SU-DHL-6 (cell line): ENCODE measurements at regions not wholly inside any gene's neighbourhood (a gene's known extent, or its start where the extent isn't known, plus 50 kb on each side); places are given as distances from the start of the nearest gene placed in this dataset.

Experiments
- EZH2phosphoT487 ChIP-seq: fragments of 200-600 bp; sonication (generic), shearing (Covaris generic); conservative IDR thresholded peaks from 2 replicates; pipeline ENCODE4 v1.6.1; 2018; ENCODE audit warnings: mild to moderate bottlenecking, antibody characterized with exemption, low read length, moderate library complexity, mixed read lengths
- TF ChIP-seq, protein P1 (sequence below): fragments of 200-600 bp; sonication (generic); IDR thresholded peaks from one replicate; pipeline ENCODE4 v1.5.1; 2017; ENCODE audit warnings: antibody characterized with exemption, mild to moderate bottlenecking, low read length, moderate library complexity; ENCODE audit not compliant: insufficient read depth, poor library complexity, severe bottlenecking

DNA sequence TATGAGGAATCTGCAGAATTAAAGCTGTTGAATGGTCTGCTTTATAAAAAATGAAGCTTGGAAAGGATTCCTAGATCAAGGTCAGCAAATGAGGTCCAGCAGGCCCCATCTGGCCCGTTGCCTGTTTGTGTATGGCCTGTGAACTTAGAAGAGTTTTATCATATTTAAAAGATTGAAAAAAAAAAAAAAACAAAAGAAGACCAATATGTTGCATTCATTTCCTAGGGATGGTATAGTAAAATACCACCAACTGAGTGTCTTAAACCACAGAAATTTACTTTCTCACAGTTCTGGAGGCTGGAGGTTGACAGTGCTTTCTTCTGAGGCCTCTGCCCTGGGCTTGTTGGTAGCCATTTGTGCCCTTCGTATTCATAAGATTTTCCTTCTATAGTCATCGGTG lies 109.2 kb downstream of the PPP1R3A start:
- TF ChIP-seq, protein P1, sequence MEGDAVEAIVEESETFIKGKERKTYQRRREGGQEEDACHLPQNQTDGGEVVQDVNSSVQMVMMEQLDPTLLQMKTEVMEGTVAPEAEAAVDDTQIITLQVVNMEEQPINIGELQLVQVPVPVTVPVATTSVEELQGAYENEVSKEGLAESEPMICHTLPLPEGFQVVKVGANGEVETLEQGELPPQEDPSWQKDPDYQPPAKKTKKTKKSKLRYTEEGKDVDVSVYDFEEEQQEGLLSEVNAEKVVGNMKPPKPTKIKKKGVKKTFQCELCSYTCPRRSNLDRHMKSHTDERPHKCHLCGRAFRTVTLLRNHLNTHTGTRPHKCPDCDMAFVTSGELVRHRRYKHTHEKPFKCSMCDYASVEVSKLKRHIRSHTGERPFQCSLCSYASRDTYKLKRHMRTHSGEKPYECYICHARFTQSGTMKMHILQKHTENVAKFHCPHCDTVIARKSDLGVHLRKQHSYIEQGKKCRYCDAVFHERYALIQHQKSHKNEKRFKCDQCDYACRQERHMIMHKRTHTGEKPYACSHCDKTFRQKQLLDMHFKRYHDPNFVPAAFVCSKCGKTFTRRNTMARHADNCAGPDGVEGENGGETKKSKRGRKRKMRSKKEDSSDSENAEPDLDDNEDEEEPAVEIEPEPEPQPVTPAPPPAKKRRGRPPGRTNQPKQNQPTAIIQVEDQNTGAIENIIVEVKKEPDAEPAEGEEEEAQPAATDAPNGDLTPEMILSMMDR, result no peak
- TF ChIP-seq EZH2phosphoT487, result no peak
